HepG2 (cell line): ENCODE measurements at regions not wholly inside any gene's neighbourhood (a gene's known extent, or its start where the extent isn't known, plus 50 kb on each side); places are given as distances from the start of the nearest gene placed in this dataset.

ENCODE experiments used
- AKAP8 ChIP-seq: sonication (generic); formaldehyde crosslinking; IDR thresholded peaks from 2 replicates; pipeline ENCODE4 v1.5.1; 2020; ENCODE audit warnings: mild to moderate bottlenecking, missing genetic modification reagents
- ATF1 ChIP-seq: IDR thresholded peaks from 2 replicates; pipeline ENCODE4 v1.6.1; 2016; ENCODE audit warnings: mild to moderate bottlenecking, control low read depth
- ATF7-NPFF ChIP-seq: sonication (generic); formaldehyde crosslinking; IDR thresholded peaks from 2 replicates; pipeline ENCODE4 v1.8.1; 2023; ENCODE audit warnings: mild to moderate bottlenecking, low read depth, missing genetic modification reagents, moderate library complexity
- CC2D1A ChIP-seq: sonication (generic); formaldehyde crosslinking; IDR thresholded peaks from 2 replicates; pipeline ENCODE4 v1.8.1; 2023; ENCODE audit warnings: mild to moderate bottlenecking, missing genetic modification reagents
- CHCHD3 ChIP-seq: sonication (generic); formaldehyde crosslinking; IDR thresholded peaks from 2 replicates; pipeline ENCODE4 v1.8.0; 2022; ENCODE audit warnings: mild to moderate bottlenecking, missing genetic modification reagents, moderate library complexity
- MEIS1 ChIP-seq: sonication (generic); formaldehyde crosslinking; IDR thresholded peaks from 2 replicates; pipeline ENCODE4 v1.9.0; 2021; ENCODE audit warnings: mild to moderate bottlenecking, missing genetic modification reagents, moderate library complexity, borderline replicate concordance
- PHF20 ChIP-seq: sonication (generic); formaldehyde crosslinking; IDR thresholded peaks from 2 replicates; pipeline ENCODE4 v1.5.0; 2020; ENCODE audit warnings: mild to moderate bottlenecking, missing genetic modification reagents
- ZNF446 ChIP-seq: sonication (generic); formaldehyde crosslinking; IDR thresholded peaks from 2 replicates; pipeline ENCODE4 v1.5.0; 2020; ENCODE audit warnings: mild to moderate bottlenecking, missing genetic modification reagents
- ZNF674 ChIP-seq: sonication (generic); formaldehyde crosslinking; IDR thresholded peaks from 2 replicates; pipeline ENCODE4 v1.5.0; 2020; ENCODE audit warnings: low read depth, mild to moderate bottlenecking, missing genetic modification reagents
- TF ChIP-seq, protein P1 (sequence below): sonication (generic); formaldehyde crosslinking; IDR thresholded peaks from 2 replicates; pipeline ENCODE4 v1.5.0; 2020; ENCODE audit warnings: mild to moderate bottlenecking, missing genetic modification reagents
- TF ChIP-seq, protein P2 (sequence below): sonication (generic); formaldehyde crosslinking; IDR thresholded peaks from 2 replicates; pipeline ENCODE4 v1.4.0; 2020; ENCODE audit warnings: mild to moderate bottlenecking, missing genetic modification reagents
- TF ChIP-seq, protein P3 (sequence below): sonication (generic); formaldehyde crosslinking; IDR thresholded peaks from 2 replicates; pipeline ENCODE4 v1.4.0; 2020; ENCODE audit warnings: mild to moderate bottlenecking, missing genetic modification reagents
- TF ChIP-seq, protein P4 (sequence below): sonication (generic); formaldehyde crosslinking; IDR thresholded peaks from 2 replicates; pipeline ENCODE4 v1.4.0; 2020; ENCODE audit warnings: missing genetic modification reagents, borderline replicate concordance

DNA sequence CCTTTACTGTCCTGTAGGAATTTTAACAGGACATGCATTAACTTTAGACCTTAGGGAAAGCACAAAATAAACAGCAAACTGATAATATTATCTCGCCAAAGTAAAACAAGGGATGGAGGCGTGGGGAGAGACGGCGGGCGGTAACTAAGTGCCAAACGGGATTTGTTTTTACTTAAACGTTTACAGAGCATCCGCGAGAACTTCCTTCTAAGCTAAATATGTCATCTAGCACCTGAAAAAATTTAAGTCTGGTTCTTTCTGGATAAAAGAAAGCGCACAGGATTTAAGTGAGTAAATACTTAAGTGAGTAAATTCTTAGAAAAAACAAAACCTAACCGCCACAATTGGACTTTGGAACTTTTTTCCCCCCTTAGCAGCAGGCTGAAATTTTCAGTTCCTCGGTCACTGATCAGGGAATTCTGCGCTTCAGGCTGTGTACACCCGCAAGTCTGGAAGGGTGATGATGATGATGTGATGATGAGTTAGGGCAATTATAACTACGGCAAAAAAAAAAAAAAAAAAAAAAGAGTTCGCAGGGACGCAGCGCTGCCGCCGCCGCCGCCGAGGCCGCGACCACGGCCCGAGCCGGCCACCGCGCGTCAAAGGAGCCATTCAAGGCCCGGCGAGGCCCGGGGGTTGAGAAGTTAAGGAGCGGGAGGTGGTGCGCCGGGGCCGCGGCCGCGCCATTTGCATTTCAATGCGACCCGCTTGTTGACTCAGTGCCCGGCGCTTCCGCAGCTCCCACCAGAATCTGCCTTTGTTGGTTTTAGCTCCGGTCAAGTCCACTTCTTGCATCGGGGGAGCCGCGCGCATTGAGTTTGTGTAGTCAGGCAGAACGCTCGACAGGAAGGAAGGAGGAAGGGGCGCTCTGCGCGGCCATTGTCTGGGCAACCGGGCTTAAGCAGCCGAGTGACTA, 108.8 kb downstream of the SPRY1 start (continued):
- TF ChIP-seq, protein P1, sequence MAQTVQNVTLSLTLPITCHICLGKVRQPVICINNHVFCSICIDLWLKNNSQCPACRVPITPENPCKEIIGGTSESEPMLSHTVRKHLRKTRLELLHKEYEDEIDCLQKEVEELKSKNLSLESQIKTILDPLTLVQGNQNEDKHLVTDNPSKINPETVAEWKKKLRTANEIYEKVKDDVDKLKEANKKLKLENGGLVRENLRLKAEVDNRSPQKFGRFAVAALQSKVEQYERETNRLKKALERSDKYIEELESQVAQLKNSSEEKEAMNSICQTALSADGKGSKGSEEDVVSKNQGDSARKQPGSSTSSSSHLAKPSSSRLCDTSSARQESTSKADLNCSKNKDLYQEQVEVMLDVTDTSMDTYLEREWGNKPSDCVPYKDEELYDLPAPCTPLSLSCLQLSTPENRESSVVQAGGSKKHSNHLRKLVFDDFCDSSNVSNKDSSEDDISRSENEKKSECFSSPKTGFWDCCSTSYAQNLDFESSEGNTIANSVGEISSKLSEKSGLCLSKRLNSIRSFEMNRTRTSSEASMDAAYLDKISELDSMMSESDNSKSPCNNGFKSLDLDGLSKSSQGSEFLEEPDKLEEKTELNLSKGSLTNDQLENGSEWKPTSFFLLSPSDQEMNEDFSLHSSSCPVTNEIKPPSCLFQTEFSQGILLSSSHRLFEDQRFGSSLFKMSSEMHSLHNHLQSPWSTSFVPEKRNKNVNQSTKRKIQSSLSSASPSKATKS (CRISPR knock-in tag) = 0 out of 2 replicates have a peak, but pooled peaks have one; percentile 46
- no peak for TF ChIP-seq PHF20 (CRISPR knock-in tag)
- TF ChIP-seq, protein P2, sequence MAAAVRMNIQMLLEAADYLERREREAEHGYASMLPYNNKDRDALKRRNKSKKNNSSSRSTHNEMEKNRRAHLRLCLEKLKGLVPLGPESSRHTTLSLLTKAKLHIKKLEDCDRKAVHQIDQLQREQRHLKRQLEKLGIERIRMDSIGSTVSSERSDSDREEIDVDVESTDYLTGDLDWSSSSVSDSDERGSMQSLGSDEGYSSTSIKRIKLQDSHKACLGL (CRISPR knock-in tag) = no peak
- no peak for TF ChIP-seq MEIS1 (CRISPR knock-in tag)
- no peak for TF ChIP-seq ZNF674 (CRISPR knock-in tag)
- TF ChIP-seq ATF1 (CRISPR knock-in tag) = no peak
- TF ChIP-seq ATF7-NPFF = peak; percentile 81; the same call in 1 of the 2 replicates
- TF ChIP-seq, protein P3, sequence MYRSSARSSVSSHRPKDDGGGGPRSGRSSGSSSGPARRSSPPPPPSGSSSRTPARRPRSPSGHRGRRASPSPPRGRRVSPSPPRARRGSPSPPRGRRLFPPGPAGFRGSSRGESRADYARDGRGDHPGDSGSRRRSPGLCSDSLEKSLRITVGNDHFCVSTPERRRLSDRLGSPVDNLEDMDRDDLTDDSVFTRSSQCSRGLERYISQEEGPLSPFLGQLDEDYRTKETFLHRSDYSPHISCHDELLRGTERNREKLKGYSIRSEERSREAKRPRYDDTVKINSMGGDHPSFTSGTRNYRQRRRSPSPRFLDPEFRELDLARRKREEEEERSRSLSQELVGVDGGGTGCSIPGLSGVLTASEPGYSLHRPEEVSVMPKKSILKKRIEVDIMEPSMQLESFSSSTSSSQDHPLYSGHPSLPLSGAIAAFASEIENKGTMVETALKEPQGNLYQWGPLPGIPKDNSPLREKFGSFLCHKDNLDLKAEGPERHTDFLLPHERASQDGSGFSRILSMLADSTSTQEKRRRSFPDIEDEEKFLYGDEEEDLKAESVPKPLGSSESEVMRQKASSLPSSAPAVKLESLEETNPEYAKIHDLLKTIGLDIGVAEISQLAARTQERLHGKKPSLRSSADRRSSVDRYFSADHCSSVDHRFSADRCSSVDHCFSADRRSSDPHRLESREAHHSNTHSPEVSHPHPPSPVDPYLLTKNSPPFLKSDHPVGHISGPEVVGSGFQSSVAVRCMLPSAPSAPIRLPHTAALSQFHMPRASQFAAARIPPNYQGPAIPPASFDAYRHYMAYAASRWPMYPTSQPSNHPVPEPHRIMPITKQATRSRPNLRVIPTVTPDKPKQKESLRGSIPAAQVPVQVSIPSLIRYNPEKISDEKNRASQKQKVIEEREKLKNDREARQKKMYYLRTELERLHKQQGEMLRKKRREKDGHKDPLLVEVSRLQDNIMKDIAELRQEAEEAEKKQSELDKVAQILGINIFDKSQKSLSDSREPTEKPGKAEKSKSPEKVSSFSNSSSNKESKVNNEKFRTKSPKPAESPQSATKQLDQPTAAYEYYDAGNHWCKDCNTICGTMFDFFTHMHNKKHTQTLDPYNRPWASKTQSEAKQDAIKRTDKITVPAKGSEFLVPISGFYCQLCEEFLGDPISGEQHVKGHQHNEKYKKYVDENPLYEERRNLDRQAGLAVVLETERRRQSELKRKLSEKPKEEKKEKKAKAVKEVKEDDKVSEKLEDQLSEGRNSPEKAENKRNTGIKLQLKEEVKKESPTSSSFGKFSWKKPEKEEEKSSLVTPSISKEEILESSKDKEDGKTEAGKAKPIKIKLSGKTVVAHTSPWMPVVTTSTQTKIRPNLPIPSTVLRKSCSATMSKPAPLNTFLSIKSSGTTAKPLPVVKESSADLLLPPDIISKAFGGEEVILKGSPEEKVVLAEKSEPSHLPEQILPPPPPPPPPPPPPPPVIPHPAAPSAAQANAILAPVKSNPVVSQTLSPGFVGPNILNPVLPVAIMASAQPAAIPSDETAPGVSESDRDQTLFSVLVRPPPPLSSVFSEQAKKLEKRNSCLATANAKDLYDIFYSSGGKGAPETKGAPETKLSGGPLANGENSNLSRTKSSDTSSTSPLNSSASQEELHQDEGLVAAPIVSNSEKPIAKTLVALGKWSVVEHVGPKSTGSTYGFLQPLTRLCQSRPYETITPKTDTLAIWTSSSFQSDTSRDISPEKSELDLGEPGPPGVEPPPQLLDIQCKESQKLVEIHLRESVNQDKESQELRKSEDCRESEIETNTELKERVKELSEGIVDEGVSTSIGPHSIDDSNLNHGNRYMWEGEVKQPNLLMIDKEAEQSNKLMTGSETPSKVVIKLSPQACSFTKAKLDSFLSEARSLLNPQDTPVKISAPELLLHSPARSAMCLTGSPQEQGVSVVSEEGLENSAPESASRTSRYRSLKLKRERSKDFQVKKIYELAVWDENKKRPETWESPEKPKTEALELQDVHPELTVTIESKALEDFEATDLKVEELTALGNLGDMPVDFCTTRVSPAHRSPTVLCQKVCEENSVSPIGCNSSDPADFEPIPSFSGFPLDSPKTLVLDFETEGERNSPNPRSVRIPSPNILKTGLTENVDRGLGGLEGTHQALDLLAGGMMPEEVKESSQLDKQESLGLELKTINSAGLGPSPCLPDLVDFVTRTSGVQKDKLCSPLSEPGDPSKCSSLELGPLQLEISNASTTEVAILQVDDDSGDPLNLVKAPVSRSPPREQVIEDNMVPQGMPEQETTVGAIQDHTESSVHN (CRISPR knock-in tag) = no peak
- no peak for TF ChIP-seq CHCHD3 (CRISPR knock-in tag)
- no peak for TF ChIP-seq ZNF446
- no peak for TF ChIP-seq CC2D1A (CRISPR knock-in tag)
- TF ChIP-seq AKAP8 (CRISPR knock-in tag) = peak; percentile 95
- TF ChIP-seq, protein P4, sequence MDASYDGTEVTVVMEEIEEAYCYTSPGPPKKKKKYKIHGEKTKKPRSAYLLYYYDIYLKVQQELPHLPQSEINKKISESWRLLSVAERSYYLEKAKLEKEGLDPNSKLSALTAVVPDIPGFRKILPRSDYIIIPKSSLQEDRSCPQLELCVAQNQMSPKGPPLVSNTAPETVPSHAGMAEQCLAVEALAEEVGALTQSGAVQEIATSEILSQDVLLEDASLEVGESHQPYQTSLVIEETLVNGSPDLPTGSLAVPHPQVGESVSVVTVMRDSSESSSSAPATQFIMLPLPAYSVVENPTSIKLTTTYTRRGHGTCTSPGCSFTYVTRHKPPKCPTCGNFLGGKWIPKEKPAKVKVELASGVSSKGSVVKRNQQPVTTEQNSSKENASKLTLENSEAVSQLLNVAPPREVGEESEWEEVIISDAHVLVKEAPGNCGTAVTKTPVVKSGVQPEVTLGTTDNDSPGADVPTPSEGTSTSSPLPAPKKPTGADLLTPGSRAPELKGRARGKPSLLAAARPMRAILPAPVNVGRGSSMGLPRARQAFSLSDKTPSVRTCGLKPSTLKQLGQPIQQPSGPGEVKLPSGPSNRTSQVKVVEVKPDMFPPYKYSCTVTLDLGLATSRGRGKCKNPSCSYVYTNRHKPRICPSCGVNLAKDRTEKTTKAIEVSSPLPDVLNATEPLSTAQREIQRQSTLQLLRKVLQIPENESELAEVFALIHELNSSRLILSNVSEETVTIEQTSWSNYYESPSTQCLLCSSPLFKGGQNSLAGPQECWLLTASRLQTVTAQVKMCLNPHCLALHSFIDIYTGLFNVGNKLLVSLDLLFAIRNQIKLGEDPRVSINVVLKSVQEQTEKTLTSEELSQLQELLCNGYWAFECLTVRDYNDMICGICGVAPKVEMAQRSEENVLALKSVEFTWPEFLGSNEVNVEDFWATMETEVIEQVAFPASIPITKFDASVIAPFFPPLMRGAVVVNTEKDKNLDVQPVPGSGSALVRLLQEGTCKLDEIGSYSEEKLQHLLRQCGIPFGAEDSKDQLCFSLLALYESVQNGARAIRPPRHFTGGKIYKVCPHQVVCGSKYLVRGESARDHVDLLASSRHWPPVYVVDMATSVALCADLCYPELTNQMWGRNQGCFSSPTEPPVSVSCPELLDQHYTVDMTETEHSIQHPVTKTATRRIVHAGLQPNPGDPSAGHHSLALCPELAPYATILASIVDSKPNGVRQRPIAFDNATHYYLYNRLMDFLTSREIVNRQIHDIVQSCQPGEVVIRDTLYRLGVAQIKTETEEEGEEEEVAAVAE (CRISPR knock-in tag) = peak; percentile 75; the same call in 1 of the 2 replicates
